HCT116 (cell line): ENCODE measurements at regions not wholly inside any gene's neighbourhood (a gene's known extent, or its start where the extent isn't known, plus 50 kb on each side); places are given as distances from the start of the nearest gene placed in this dataset.

Experiments used
- ATAC-seq: fragments of 200-7000 bp; cut with Tn5 transposase; 2 replicates; pipeline ENCODE4 v1.9.1; 2020; ENCODE audit warnings: mild to moderate bottlenecking, moderate library complexity
- BruUV-seq: library from RNA; stranded (reverse); fragments of 400-500 nt; replicated peaks from 2 replicates; lab custom pipeline; 2021; lab: Mats Ljungman, UMichigan
- CTCF ChIA-PET: fragments of 300-600 bp; sonication (Branson Sonifier 250); formaldehyde crosslinking; loops from one replicate; lab custom pipeline; 2021; ENCODE audit warnings: antibody characterized with exemption; lab: Charles Lee
- POLR2A ChIA-PET: fragments of 300-600, 350-600 bp; sonication (Branson Sonifier 250); formaldehyde crosslinking; loops from one replicate; lab custom pipeline; 2021; ENCODE audit warnings: antibody characterized with exemption; lab: Charles Lee
- RAD21 ChIA-PET, 2 experiments: fragments of 300-600 bp; sonication (Branson Sonifier 250); formaldehyde crosslinking; loops; one replicate each; lab custom pipeline; 2023; ENCODE audit warnings: low total read pairs in 2 of 2; ENCODE audit not compliant: uncharacterized antibody in 2 of 2, unreplicated experiment in 2 of 2, low non-redundant PET in 1 of 2; lab: Charles Lee
- DNase-seq: peaks from one replicate; pipeline ENCODE4 v3.0.0-alpha.2; 2010; ENCODE audit warnings: low read depth, low spot score
- H2AFZ ChIP-seq: fragments of 200-600 bp; shearing (Covaris generic), sonication (generic); 2 replicates; pipeline ENCODE4 v1.6.1; 2017; ENCODE audit warnings: low read depth, mixed run types, mixed read lengths, antibody characterized with exemption, low read length; ENCODE audit not compliant: poor library complexity, severe bottlenecking
- H3K27ac ChIP-seq: 2 replicates; pipeline ENCODE4 v1.5.1; 2012; ENCODE audit warnings: low read depth, low read length
- H3K27me3 ChIP-seq: fragments of 200-600 bp; sonication (generic); 2 replicates; pipeline ENCODE4 v1.6.1; 2016; ENCODE audit warnings: mixed run types, low read length, mixed read lengths; ENCODE audit not compliant: insufficient read depth
- H3K36me3 ChIP-seq, 2 experiments: fragments of 200-500 bp in 1 of 2; fragments of 200-600 bp in 1 of 2; sonication (Bioruptor generic) in 1 of 2; sonication (generic) in 1 of 2; 2 replicates each; pipeline versions ENCODE4 v1.5.1 to v1.6.1; 2014 to 2016; ENCODE audit warnings: low read length in 2 of 2, inconsistent platforms in 1 of 2, mixed read lengths in 1 of 2, mixed run types in 1 of 2; ENCODE audit not compliant: insufficient read depth in 2 of 2, control insufficient read depth in 1 of 2
- H3K4me1 ChIP-seq, 2 experiments: fragments of 200-600 bp in 1 of 2; sonication (generic) in 1 of 2; 2 replicates each; pipeline versions ENCODE4 v1.5.1 to v1.6.1; 2012 to 2017; ENCODE audit warnings: low read length in 2 of 2, inconsistent platforms in 1 of 2, mild to moderate bottlenecking in 1 of 2, mixed read lengths in 1 of 2, mixed run types in 1 of 2, moderate library complexity in 1 of 2; ENCODE audit not compliant: insufficient read depth in 2 of 2, control insufficient read depth in 1 of 2
- H3K4me2 ChIP-seq: fragments of 200-600 bp; sonication (generic); 2 replicates; pipeline ENCODE4 v1.6.1; 2017; ENCODE audit warnings: mixed run types, low read length, mixed read lengths
- H3K4me3 ChIP-seq, 2 experiments: fragments of 200-600 bp in 1 of 2; sonication (generic) in 1 of 2; replicated peaks in 1 of 2; 2 replicates each; pipeline ENCODE4 v1.5.1; 2011 to 2016; ENCODE audit warnings: low read length in 2 of 2, control low read depth in 1 of 2, low read depth in 1 of 2, mild to moderate bottlenecking in 1 of 2, mixed read lengths in 1 of 2, mixed run types in 1 of 2
- H3K79me2 ChIP-seq: fragments of 200-600 bp; sonication (generic); 2 replicates; pipeline ENCODE4 v1.6.1; 2017; ENCODE audit warnings: mild to moderate bottlenecking, mixed run types, low read length, moderate library complexity, mixed read lengths; ENCODE audit not compliant: insufficient read depth
- H3K9ac ChIP-seq: fragments of 200-600 bp; sonication (generic); 2 replicates; pipeline ENCODE4 v1.6.1; 2016; ENCODE audit warnings: low read length, mixed read lengths
- H3K9me2 ChIP-seq: fragments of 200-600 bp; sonication (generic), shearing (Covaris generic); 2 replicates; pipeline ENCODE4 v1.6.1; 2017; ENCODE audit warnings: mixed run types, mild to moderate bottlenecking, moderate library complexity; ENCODE audit not compliant: insufficient read depth
- H3K9me3 ChIP-seq, 2 experiments: fragments of 200-500 bp in 1 of 2; fragments of 200-600 bp in 1 of 2; sonication (Bioruptor generic) in 1 of 2; sonication (generic) in 1 of 2; 2 replicates each; pipeline ENCODE4 v1.6.1; 2014 to 2017; ENCODE audit warnings: low read length in 2 of 2, mixed read lengths in 2 of 2, inconsistent platforms in 1 of 2, low read depth in 1 of 2, mild to moderate bottlenecking in 1 of 2, mixed run types in 1 of 2, moderate library complexity in 1 of 2; ENCODE audit not compliant: control insufficient read depth in 1 of 2, insufficient read depth in 1 of 2
- H4K20me1 ChIP-seq: fragments of 200-600 bp; sonication (generic), shearing (Covaris generic); 2 replicates; pipeline ENCODE4 v1.6.1; 2017; ENCODE audit warnings: mixed run types, mild to moderate bottlenecking, moderate library complexity; ENCODE audit not compliant: insufficient read depth
- CEBPB ChIP-seq: IDR thresholded peaks from 2 replicates; pipeline ENCODE4 v1.6.1; 2012; ENCODE audit warnings: low read depth
- CTCF ChIP-seq, 3 experiments: fragments of 200-600 bp in 1 of 3; sonication (generic) in 1 of 3; IDR thresholded peaks in 2 of 3; conservative IDR thresholded peaks in 1 of 3; 2 replicates each; pipeline ENCODE4 v1.5.1; 2012 to 2017; ENCODE audit warnings: low read depth in 2 of 3, low read length in 2 of 3, antibody characterized with exemption in 1 of 3, borderline replicate concordance in 1 of 3, control low read depth in 1 of 3, mild to moderate bottlenecking in 1 of 3, mixed read lengths in 1 of 3, mixed run types in 1 of 3, moderate library complexity in 1 of 3; ENCODE audit not compliant: insufficient read depth in 1 of 3
- EGR1 ChIP-seq: IDR thresholded peaks from 2 replicates; pipeline ENCODE4 v1.6.1; 2012; ENCODE audit warnings: low read depth
- FOSL1 ChIP-seq: IDR thresholded peaks from 2 replicates; pipeline ENCODE4 v1.6.1; 2012; ENCODE audit warnings: low read depth
- MAX ChIP-seq: IDR thresholded peaks from 2 replicates; pipeline ENCODE4 v1.6.1; 2012
- RAD21 ChIP-seq: IDR thresholded peaks from 2 replicates; pipeline ENCODE4 v1.6.1; 2012; ENCODE audit warnings: low read depth, mild to moderate bottlenecking
- SP1 ChIP-seq: IDR thresholded peaks from 2 replicates; pipeline ENCODE4 v1.6.1; 2012; ENCODE audit warnings: low read depth
- SRF ChIP-seq: IDR thresholded peaks from 2 replicates; pipeline ENCODE4 v1.6.1; 2012; ENCODE audit warnings: low read depth
- TCF7L2 ChIP-seq: IDR thresholded peaks from 2 replicates; pipeline ENCODE4 v1.7.0; 2011; ENCODE audit warnings: borderline replicate concordance, inconsistent platforms; ENCODE audit not compliant: insufficient read depth, insufficient read length; ENCODE audit errors: extremely low read depth
- ZBTB33 ChIP-seq: IDR thresholded peaks from 2 replicates; pipeline ENCODE4 v1.6.1; 2011; ENCODE audit warnings: mild to moderate bottlenecking, low read length, moderate library complexity; ENCODE audit not compliant: insufficient replicate concordance; ENCODE audit errors: extremely low read depth
- ZNF274 ChIP-seq: fragments of 200-500 bp; sonication (Bioruptor generic); IDR thresholded peaks from 2 replicates; pipeline ENCODE4 v1.6.1; 2014; ENCODE audit warnings: mild to moderate bottlenecking, low read depth, low read length, inconsistent platforms
- intact Hi-C: fragments of 100-400 bp; cut with micrococcal nuclease; formaldehyde crosslinking; loops from 2 replicates; pipeline ENCODE4 v1.10.0; 2022

GRCh38 chr1:191305370-191305769 lies 827.7 kb upstream of the BRINP3 start:
- Histone ChIP-seq H3K9ac (no peak overlapping the region), H3K27me3 (no peaks in the 10 kb centered on the region), H3K36me3 (no peaks in the 10 kb centered on the region), H3K79me2 (no peaks in the 10 kb centered on the region), H3K4me2 (no peak overlapping the region), H3K27ac (no peak overlapping the region), H4K20me1 (no peaks in the 10 kb centered on the region), H2AFZ (no peak overlapping the region), H3K4me1 (no peaks in the 10 kb centered on the region), H3K4me3 (no peak overlapping the region), H3K9me2 (no peaks in the 10 kb centered on the region), H3K9me3 (no peaks in the 10 kb centered on the region)
- no TSS peak for BruUV-seq
- CTCF ChIA-PET: no interaction called here
- intact Hi-C loops: no loop called here
- TF ChIP-seq ZBTB33: no peak
- no peak for TF ChIP-seq SP1
- TF ChIP-seq FOSL1: no peak
- TF ChIP-seq ZNF274: no peak
- DNase-seq: no peak
- POLR2A ChIA-PET: no interaction called here
- no peak for ATAC-seq
- RAD21 ChIA-PET: no interaction called here

DNA sequence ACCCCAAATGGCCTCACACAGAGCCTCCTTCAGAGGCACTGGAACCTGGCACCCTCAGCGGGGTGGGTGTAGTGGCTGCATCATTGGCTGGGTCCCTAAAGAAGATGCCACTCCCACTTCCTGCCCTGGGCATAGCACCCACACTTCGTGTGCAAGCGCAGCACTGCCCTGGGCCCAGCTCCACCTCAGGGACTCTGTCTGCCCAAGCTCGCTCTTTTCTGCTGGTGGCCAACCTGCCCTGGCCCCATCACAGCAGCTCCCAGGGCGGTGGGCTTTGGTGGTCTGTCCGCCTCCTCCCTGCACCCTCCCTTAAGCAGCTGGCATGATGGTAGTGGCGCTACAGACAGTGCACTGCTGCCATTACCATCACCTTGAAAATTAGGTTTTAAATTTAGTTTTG lies 829.3 kb upstream of the BRINP3 start:
- Histone ChIP-seq H3K4me1 (no peaks in the 10 kb centered on the region), H3K27ac (no peak overlapping the region), H2AFZ (no peak overlapping the region), H3K36me3 (no peaks in the 10 kb centered on the region), H3K9me3 (no peaks in the 10 kb centered on the region), H3K9me2 (no peaks in the 10 kb centered on the region), H4K20me1 (no peaks in the 10 kb centered on the region), H3K27me3 (no peaks in the 10 kb centered on the region), H3K79me2 (no peaks in the 10 kb centered on the region), H3K4me3 (no peak overlapping the region), H3K4me2 (no peak overlapping the region), H3K9ac (no peak overlapping the region)
- no peak for DNase-seq
- BruUV-seq: no TSS peak
- intact Hi-C loops: no loop called here
- POLR2A ChIA-PET: no interaction called here
- no peak for TF ChIP-seq SRF
- no peak for TF ChIP-seq RAD21
- TF ChIP-seq TCF7L2: no peak
- TF ChIP-seq ZBTB33: no peak
- TF ChIP-seq CEBPB: no peak
- TF ChIP-seq EGR1: no peak
- no peak for TF ChIP-seq MAX
- no peak for TF ChIP-seq CTCF (IDR thresholded peaks at IDR 0.05 in 2 of 3, conservative IDR thresholded peaks at IDR 0.05 in 1 of 3; ENCODE audit: borderline replicate concordance in 1 of 3, insufficient read depth in 1 of 3, low read depth in 2 of 3, low read length in 2 of 3)
- no peak for ATAC-seq
- RAD21 ChIA-PET: no interaction called here
- CTCF ChIA-PET: no interaction called here
